CD4-positive, alpha-beta T cell (primary cell): ENCODE measurements at regions not wholly inside any gene's neighbourhood (a gene's known extent, or its start where the extent isn't known, plus 50 kb on each side); places are given as distances from the start of the nearest gene placed in this dataset.

Source experiments
- ATAC-seq: fragments of 200-7000 bp; cut with Tn5 transposase; one replicate; pipeline ENCODE4 v1.10.0; 2022; ENCODE audit warnings: mild to moderate bottlenecking; ENCODE audit not compliant: poor library complexity
- CTCF ChIA-PET: fragments of 350-600 bp; sonication (Branson Sonifier 250); formaldehyde crosslinking; loops from one replicate; lab custom pipeline; 2021; ENCODE audit warnings: antibody characterized with exemption, inconsistent platforms; lab: Charles Lee
- POLR2A ChIA-PET: fragments of 350-600 bp; sonication (Branson Sonifier 250); formaldehyde crosslinking; loops from one replicate; lab custom pipeline; 2021; ENCODE audit warnings: antibody characterized with exemption, inconsistent platforms; lab: Charles Lee
- DNase-seq, 14 experiments: peaks; one replicate each; pipeline ENCODE4 v3.0.0-alpha.2; 2013 to 2020; ENCODE audit warnings: mixed read lengths in 2 of 14
- H3K27ac ChIP-seq, 2 donors: one replicate each; pipeline versions ENCODE4 v1.5.1 to v1.7.0; 2013; ENCODE audit warnings: low read length in 2 of 2, low read depth in 1 of 2, mild to moderate bottlenecking in 1 of 2
- H3K27me3 ChIP-seq, 2 experiments: 1 replicate in 1 of 2; 2 replicates in 1 of 2; pipeline versions ENCODE4 v1.6.1 to v1.7.0; 2013; ENCODE audit warnings: low read length in 2 of 2, control low read depth in 1 of 2, mild to moderate bottlenecking in 1 of 2, moderate library complexity in 1 of 2; ENCODE audit not compliant: insufficient read depth in 2 of 2, control insufficient read depth in 1 of 2
- H3K36me3 ChIP-seq: one replicate; pipeline ENCODE4 v1.6.1; 2013; ENCODE audit warnings: low read length, control low read depth; ENCODE audit not compliant: insufficient read depth
- H3K4me1 ChIP-seq: one replicate; pipeline ENCODE4 v1.6.1; 2013; ENCODE audit warnings: low read length, control low read depth; ENCODE audit not compliant: insufficient read depth
- H3K4me3 ChIP-seq: one replicate; pipeline ENCODE4 v1.5.1; 2013; ENCODE audit warnings: mild to moderate bottlenecking, low read length, moderate library complexity
- H3K9me3 ChIP-seq, 2 experiments: 1 replicate in 1 of 2; 2 replicates in 1 of 2; pipeline versions ENCODE4 v1.6.1 to v1.7.0; 2013; ENCODE audit warnings: low read length in 2 of 2, mild to moderate bottlenecking in 2 of 2, control low read depth in 1 of 2, moderate library complexity in 1 of 2; ENCODE audit not compliant: control insufficient read depth in 1 of 2, insufficient read depth in 1 of 2
- H3K27ac Mint-ChIP-seq: one replicate; pipeline ENCODE4 v1.8.0; 2020; ENCODE audit warnings: mixed read lengths
- H3K27me3 Mint-ChIP-seq: one replicate; pipeline ENCODE4 v1.8.0; 2021; ENCODE audit warnings: mixed read lengths
- H3K36me3 Mint-ChIP-seq: one replicate; pipeline ENCODE4 v1.8.0; 2021; ENCODE audit warnings: low read depth, mixed read lengths
- H3K4me1 Mint-ChIP-seq: one replicate; pipeline ENCODE4 v1.8.0; 2021; ENCODE audit warnings: low read depth, mixed read lengths
- H3K4me3 Mint-ChIP-seq: one replicate; pipeline ENCODE4 v1.8.0; 2020; ENCODE audit warnings: mild to moderate bottlenecking, mixed read lengths
- H3K9me3 Mint-ChIP-seq: one replicate; pipeline ENCODE4 v1.8.0; 2020; ENCODE audit warnings: mixed read lengths
- CTCF ChIP-seq: fragments of 200-600 bp; IDR thresholded peaks from one replicate; pipeline ENCODE4 v1.8.0; 2022; ENCODE audit warnings: antibody characterized with exemption, mild to moderate bottlenecking
- intact Hi-C, 2 experiments: fragments of 100-400 bp; cut with DNase I in 1 of 2; cut with micrococcal nuclease in 1 of 2; formaldehyde crosslinking; loops; one replicate each; pipeline versions ENCODE4 v1.15.1 to v1.9.0; 2023 to 2025; cut with DNase I, micrococcal nuclease

GRCh38 chr6:1227600-1227934 is 84.3 kb upstream of the FOXQ1 start:
- H3K27ac Mint-ChIP-seq = no peak overlapping the region
- H3K9me3 Mint-ChIP-seq = no peaks in the 10 kb centered on the region
- no peak overlapping the region for H3K4me3 Mint-ChIP-seq
- H3K27ac ChIP-seq = no peak overlapping the region
- intact Hi-C loops = no loop called here
- H3K4me1 Mint-ChIP-seq = no peaks in the 10 kb centered on the region
- CTCF ChIA-PET = no interaction called here
- H3K27me3 Mint-ChIP-seq = peaks cover 37% of the 10 kb centered on the region
- POLR2A ChIA-PET = no interaction called here
- H3K4me3 ChIP-seq = no peak overlapping the region
- H3K27me3 ChIP-seq = no peaks in the 10 kb centered on the region
- DNase-seq (no peak), ATAC-seq (no peak)
- TF ChIP-seq CTCF = no peak
- H3K4me1 ChIP-seq = no peaks in the 10 kb centered on the region
- no peaks in the 10 kb centered on the region for H3K36me3 Mint-ChIP-seq
- no peaks in the 10 kb centered on the region for H3K36me3 ChIP-seq
- H3K9me3 ChIP-seq = no peaks in the 10 kb centered on the region

- no peaks in the 10 kb centered on the region for H3K9me3 Mint-ChIP-seq
- H3K4me1 Mint-ChIP-seq = no peaks in the 10 kb centered on the region
- no peak for ATAC-seq
- intact Hi-C loops = no loop called here
- Histone ChIP-seq H3K4me1 (no peaks in the 10 kb centered on the region), H3K36me3 (no peaks in the 10 kb centered on the region), H3K27ac (no peak overlapping the region), H3K27me3 (no peaks in the 10 kb centered on the region), H3K9me3 (no peaks in the 10 kb centered on the region), H3K4me3 (no peak overlapping the region)
- POLR2A ChIA-PET = no interaction called here
- H3K36me3 Mint-ChIP-seq = no peaks in the 10 kb centered on the region
- peaks cover 29% of the 10 kb centered on the region for H3K27me3 Mint-ChIP-seq
- no peak for DNase-seq
- no peak overlapping the region for H3K27ac Mint-ChIP-seq
- no peak for TF ChIP-seq CTCF
- CTCF ChIA-PET = no interaction called here
- H3K4me3 Mint-ChIP-seq = no peak overlapping the region
Observed at GRCh38 chr6:1226277-1227099, 85.4 kb upstream of the FOXQ1 start.

GRCh38 chr6:1224514-1224913 is 87.4 kb upstream of the FOXQ1 start:
- no peaks in the 10 kb centered on the region for H3K9me3 ChIP-seq
- no peak overlapping the region for H3K27ac ChIP-seq
- H3K4me3 ChIP-seq = no peak overlapping the region
- Mint-ChIP-seq H3K9me3 (no peaks in the 10 kb centered on the region), H3K36me3 (no peaks in the 10 kb centered on the region), H3K4me3 (no peak overlapping the region), H3K27ac (no peak overlapping the region), H3K27me3 (peaks cover 37% of the 10 kb centered on the region), H3K4me1 (no peaks in the 10 kb centered on the region)
- H3K4me1 ChIP-seq = no peaks in the 10 kb centered on the region
- POLR2A ChIA-PET = no interaction called here
- DNase-seq (no peak), ATAC-seq (no peak)
- H3K36me3 ChIP-seq = no peaks in the 10 kb centered on the region
- no peaks in the 10 kb centered on the region for H3K27me3 ChIP-seq
- intact Hi-C loops = no loop called here
- TF ChIP-seq CTCF = no peak
- CTCF ChIA-PET = no interaction called here
